ENCODE measurements at regions not wholly inside any gene's neighbourhood (a gene's known extent, or its start where the extent isn't known, plus 50 kb on each side); places are given as distances from the start of the nearest gene placed in this dataset.

DNA sequence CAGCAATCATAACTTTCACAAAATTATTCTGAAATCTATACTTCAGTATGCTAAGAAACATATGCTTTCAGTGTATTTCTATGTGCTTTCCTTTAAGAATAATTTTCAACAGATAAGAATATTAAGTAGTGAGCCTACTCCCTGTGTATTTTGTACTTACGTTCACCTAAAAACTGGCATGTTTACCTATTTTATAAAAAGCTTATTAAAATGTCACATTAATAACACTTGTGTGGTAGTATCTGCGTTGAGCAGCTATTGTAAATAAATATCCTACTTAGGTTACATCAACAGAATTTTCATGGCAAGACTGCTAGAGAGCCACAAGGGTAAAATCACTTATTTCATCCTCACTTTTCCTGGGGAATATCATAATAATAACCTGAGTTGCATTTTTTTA lies 113.4 kb upstream of the SLITRK5 start:
- TF ChIP-seq CTCF (optimal IDR thresholded peaks at IDR 0.05 in 1 of 3, IDR thresholded peaks at IDR 0.05 in 1 of 3, conservative IDR thresholded peaks at IDR 0.05 in 1 of 3; ENCODE audit: extremely low read depth in 1 of 3, insufficient read depth in 2 of 3, low read length in 3 of 3): no peak
- TF ChIP-seq EZH2 (IDR thresholded peaks at IDR 0.05; ENCODE audit: low read length): no peak
